NB4 (cell line): ENCODE measurements at regions not wholly inside any gene's neighbourhood (a gene's known extent, or its start where the extent isn't known, plus 50 kb on each side); places are given as distances from the start of the nearest gene placed in this dataset.

Experiments used
- MYC ChIP-seq: IDR thresholded peaks from 2 replicates; pipeline ENCODE4 v1.6.1; 2011; ENCODE audit warnings: low read depth, low read length
- TF ChIP-seq, protein P1 (sequence below): IDR thresholded peaks from one replicate; pipeline ENCODE4 v1.5.1; 2012; ENCODE audit warnings: low read depth, low read length

DNA sequence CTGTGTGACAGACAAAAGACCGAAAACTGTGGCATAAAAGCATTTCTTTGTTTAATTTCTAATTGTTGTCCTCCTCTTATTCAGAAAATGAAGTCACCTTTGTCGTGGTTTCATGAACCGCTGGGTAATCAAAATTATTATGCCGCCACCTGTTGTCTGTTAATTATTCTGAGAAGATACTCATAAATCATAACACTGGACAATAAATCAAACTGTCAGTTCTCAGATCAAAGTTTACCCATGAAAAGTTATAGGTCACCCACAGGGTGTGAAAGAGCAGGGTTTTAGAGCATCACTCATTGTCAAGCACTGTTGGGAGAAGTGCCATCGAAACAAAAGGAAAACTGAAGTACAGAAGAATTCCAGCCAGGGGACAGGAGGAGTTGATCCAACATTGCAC is 474.3 kb downstream of the NR2F2 start:
- TF ChIP-seq, protein P1, sequence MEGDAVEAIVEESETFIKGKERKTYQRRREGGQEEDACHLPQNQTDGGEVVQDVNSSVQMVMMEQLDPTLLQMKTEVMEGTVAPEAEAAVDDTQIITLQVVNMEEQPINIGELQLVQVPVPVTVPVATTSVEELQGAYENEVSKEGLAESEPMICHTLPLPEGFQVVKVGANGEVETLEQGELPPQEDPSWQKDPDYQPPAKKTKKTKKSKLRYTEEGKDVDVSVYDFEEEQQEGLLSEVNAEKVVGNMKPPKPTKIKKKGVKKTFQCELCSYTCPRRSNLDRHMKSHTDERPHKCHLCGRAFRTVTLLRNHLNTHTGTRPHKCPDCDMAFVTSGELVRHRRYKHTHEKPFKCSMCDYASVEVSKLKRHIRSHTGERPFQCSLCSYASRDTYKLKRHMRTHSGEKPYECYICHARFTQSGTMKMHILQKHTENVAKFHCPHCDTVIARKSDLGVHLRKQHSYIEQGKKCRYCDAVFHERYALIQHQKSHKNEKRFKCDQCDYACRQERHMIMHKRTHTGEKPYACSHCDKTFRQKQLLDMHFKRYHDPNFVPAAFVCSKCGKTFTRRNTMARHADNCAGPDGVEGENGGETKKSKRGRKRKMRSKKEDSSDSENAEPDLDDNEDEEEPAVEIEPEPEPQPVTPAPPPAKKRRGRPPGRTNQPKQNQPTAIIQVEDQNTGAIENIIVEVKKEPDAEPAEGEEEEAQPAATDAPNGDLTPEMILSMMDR: no peak
- TF ChIP-seq MYC: no peak
